ENCODE measurements at regions not wholly inside any gene's neighbourhood (a gene's known extent, or its start where the extent isn't known, plus 50 kb on each side); places are given as distances from the start of the nearest gene placed in this dataset.

- no peak for DNase-seq (ENCODE audit: extremely low read depth, insufficient read length)
- no peaks in the 10 kb centered on the region for H3K27me3 ChIP-seq (replicated peaks; ENCODE audit: control insufficient read depth, insufficient read depth, low read length)
- no peak for TF ChIP-seq CTCF (IDR thresholded peaks at IDR 0.05; ENCODE audit: insufficient read depth, low read length, poor library complexity, severe bottlenecking)
Observed at GRCh38 chr13:104318121-104318520, 1251.9 kb upstream of the SLC10A2 start.

GRCh38 chr13:104315606-104316005 lies 1249.4 kb upstream of the SLC10A2 start:
- Histone ChIP-seq H3K27me3 (replicated peaks; ENCODE audit: control insufficient read depth, insufficient read depth, low read length) (no peaks in the 10 kb centered on the region), H3K36me3 (ENCODE audit: control insufficient read depth, insufficient read depth, low read length) (no peaks in the 10 kb centered on the region), H3K4me3 (replicated peaks; ENCODE audit: low read depth, low read length) (no peak overlapping the region)
- no peak for TF ChIP-seq CTCF (IDR thresholded peaks at IDR 0.05; ENCODE audit: insufficient read depth, low read length, poor library complexity, severe bottlenecking)
- DNase-seq (ENCODE audit: extremely low read depth, insufficient read length), result no peak

More at GRCh38 chr13:104318121-104318520, 1251.9 kb upstream of the SLC10A2 start:
- Histone ChIP-seq H3K36me3 (ENCODE audit: control insufficient read depth, insufficient read depth, low read length) (no peaks in the 10 kb centered on the region), H3K4me3 (replicated peaks; ENCODE audit: low read depth, low read length) (no peak overlapping the region)

- H3K4me3 ChIP-seq (replicated peaks; ENCODE audit: low read depth, low read length), result no peak overlapping the region
- H3K36me3 ChIP-seq (ENCODE audit: control insufficient read depth, insufficient read depth, low read length), result no peaks in the 10 kb centered on the region
- no peak for TF ChIP-seq CTCF (IDR thresholded peaks at IDR 0.05; ENCODE audit: insufficient read depth, low read length, poor library complexity, severe bottlenecking)
- H3K27me3 ChIP-seq (replicated peaks; ENCODE audit: control insufficient read depth, insufficient read depth, low read length), result no peaks in the 10 kb centered on the region
- DNase-seq (ENCODE audit: extremely low read depth, insufficient read length), result no peak
Observed at GRCh38 chr13:104314926-104315535, 1248.8 kb upstream of the SLC10A2 start.

GRCh38 chr13:104314321-104314720 lies 1248.1 kb upstream of the SLC10A2 start:
- Histone ChIP-seq H3K27me3 (replicated peaks; ENCODE audit: control insufficient read depth, insufficient read depth, low read length) (no peaks in the 10 kb centered on the region), H3K36me3 (ENCODE audit: control insufficient read depth, insufficient read depth, low read length) (no peaks in the 10 kb centered on the region), H3K4me3 (replicated peaks; ENCODE audit: low read depth, low read length) (no peak overlapping the region)
- no peak for TF ChIP-seq CTCF (IDR thresholded peaks at IDR 0.05; ENCODE audit: insufficient read depth, low read length, poor library complexity, severe bottlenecking)
- no peak for DNase-seq (ENCODE audit: extremely low read depth, insufficient read length)

GRCh38 chr13:104310861-104311260 lies 1244.6 kb upstream of the SLC10A2 start:
- no peaks in the 10 kb centered on the region for H3K27me3 ChIP-seq (replicated peaks; ENCODE audit: control insufficient read depth, insufficient read depth, low read length)
- H3K4me3 ChIP-seq (replicated peaks; ENCODE audit: low read depth, low read length), result no peak overlapping the region
- H3K36me3 ChIP-seq (ENCODE audit: control insufficient read depth, insufficient read depth, low read length), result no peaks in the 10 kb centered on the region
- no peak for TF ChIP-seq CTCF (IDR thresholded peaks at IDR 0.05; ENCODE audit: insufficient read depth, low read length, poor library complexity, severe bottlenecking)
- DNase-seq (ENCODE audit: extremely low read depth, insufficient read length), result no peak

- no peak for DNase-seq (ENCODE audit: extremely low read depth, insufficient read length)
- TF ChIP-seq CTCF (IDR thresholded peaks at IDR 0.05; ENCODE audit: insufficient read depth, low read length, poor library complexity, severe bottlenecking), result no peak
- Histone ChIP-seq H3K36me3 (ENCODE audit: control insufficient read depth, insufficient read depth, low read length) (no peaks in the 10 kb centered on the region), H3K27me3 (replicated peaks; ENCODE audit: control insufficient read depth, insufficient read depth, low read length) (no peaks in the 10 kb centered on the region), H3K4me3 (replicated peaks; ENCODE audit: low read depth, low read length) (no peak overlapping the region)
Observed at GRCh38 chr13:104309431-104309830, 1243.2 kb upstream of the SLC10A2 start.
